K562 (cell line): ENCODE measurements at regions not wholly inside any gene's neighbourhood (a gene's known extent, or its start where the extent isn't known, plus 50 kb on each side); places are given as distances from the start of the nearest gene placed in this dataset.

Experiments used
- ATAC-seq: fragments of 200-7000 bp; cut with Tn5 transposase; 3 replicates; pipeline ENCODE4 v1.9.1; 2020; ENCODE audit warnings: moderate library complexity
- BruUV-seq: library from RNA; stranded (reverse); fragments of 400-500 nt; replicated peaks from 2 replicates; lab custom pipeline; 2021; lab: Mats Ljungman, UMichigan
- CTCF ChIA-PET: fragments of 300-600 bp; formaldehyde crosslinking; extraction: SDS; loops from one replicate; lab custom pipeline; 2021; ENCODE audit warnings: low intra/inter-chr PET ratio; lab: Yijun Ruan, JAX
- POLR2A ChIA-PET: fragments of 300-600, 350-650 bp; sonication (Branson Sonifier 250); formaldehyde crosslinking; extraction: SDS; loops from one replicate; lab custom pipeline; 2021; ENCODE audit warnings: antibody characterized with exemption, inconsistent platforms; lab: Yijun Ruan, JAX
- DNase-seq, 4 experiments: peaks; one replicate each; pipeline versions ENCODE4 v3.0.0 to v3.0.0-alpha.2; 2011 to 2018; ENCODE audit warnings: low spot score in 3 of 4, mixed read lengths in 3 of 4; ENCODE audit errors: extremely low read depth in 1 of 4
- FAIRE-seq: peaks from 2 replicates; lab custom pipeline; 2011; peaks lifted over from hg19 to GRCh38; lab: Jason Lieb, UNC
- H2AFZ ChIP-seq: 2 replicates; pipeline ENCODE4 v1.6.0; 2011; ENCODE audit warnings: low read depth, low read length, control low read depth, inconsistent platforms
- H3K27ac ChIP-seq: fragments of 200-600 bp; 3 replicates; pipeline ENCODE4 v1.8.0; 2011; ENCODE audit warnings: low read depth, mild to moderate bottlenecking, control low read depth, inconsistent platforms, low read length, moderate library complexity, mixed read lengths; ENCODE audit errors: extremely low read depth
- H3K27me3 ChIP-seq, 2 experiments: fragments of 300-600 bp in 1 of 2; 2 replicates in 1 of 2; 3 replicates in 1 of 2; pipeline versions ENCODE4 v1.6.0 to v1.8.0; 2011; ENCODE audit warnings: inconsistent platforms in 2 of 2, low read length in 2 of 2, mild to moderate bottlenecking in 1 of 2, mixed read lengths in 1 of 2, moderate library complexity in 1 of 2; ENCODE audit not compliant: control insufficient read depth in 2 of 2, insufficient read depth in 2 of 2
- H3K36me3 ChIP-seq: fragments of 300-600 bp; 3 replicates; pipeline ENCODE4 v1.8.0; 2011; ENCODE audit warnings: mild to moderate bottlenecking, low read length, inconsistent platforms; ENCODE audit not compliant: control insufficient read depth, insufficient read depth
- H3K4me1 ChIP-seq, 2 experiments: fragments of 200-600 bp in 1 of 2; replicated peaks in 1 of 2; 2 replicates in 1 of 2; 3 replicates in 1 of 2; pipeline versions ENCODE4 v1.5.1 to v1.8.0; 2011; ENCODE audit warnings: inconsistent platforms in 2 of 2, low read length in 2 of 2, mild to moderate bottlenecking in 1 of 2, mixed read lengths in 1 of 2, moderate library complexity in 1 of 2; ENCODE audit not compliant: control insufficient read depth in 2 of 2, insufficient read depth in 2 of 2
- H3K4me2 ChIP-seq: 2 replicates; pipeline ENCODE4 v1.6.1; 2011; ENCODE audit warnings: low read length, control low read depth, inconsistent platforms, mixed read lengths; ENCODE audit not compliant: insufficient read depth
- H3K4me3 ChIP-seq: fragments of 200-600 bp; sonication (generic), shearing (Covaris generic); 2 replicates; pipeline ENCODE4 v1.5.1; 2016; ENCODE audit warnings: control low read depth, inconsistent platforms
- H3K79me2 ChIP-seq: fragments of 200-600 bp; 3 replicates; pipeline ENCODE4 v1.8.0; 2011; ENCODE audit warnings: low read length, inconsistent platforms; ENCODE audit not compliant: control insufficient read depth, insufficient read depth
- H3K9ac ChIP-seq, 2 experiments: 2 replicates each; pipeline versions ENCODE4 v1.6.0 to v1.6.1; 2011; ENCODE audit warnings: low read depth in 2 of 2, low read length in 2 of 2, control low read depth in 1 of 2, inconsistent platforms in 1 of 2, mild to moderate bottlenecking in 1 of 2, mixed read lengths in 1 of 2; ENCODE audit not compliant: insufficient read depth in 1 of 2
- H3K9me1 ChIP-seq: one replicate; pipeline ENCODE4 v1.6.0; 2011; ENCODE audit warnings: inconsistent platforms, mild to moderate bottlenecking, low read length, moderate library complexity; ENCODE audit not compliant: control insufficient read depth, insufficient read depth
- H3K9me3 ChIP-seq: replicated peaks from 2 replicates; pipeline ENCODE4 v1.5.1; 2011; ENCODE audit warnings: low read depth, low read length, inconsistent platforms; ENCODE audit not compliant: control insufficient read depth, insufficient read depth
- H4K20me1 ChIP-seq: replicated peaks from 2 replicates; pipeline ENCODE4 v1.6.1; 2011; ENCODE audit warnings: low read length, inconsistent platforms, mixed read lengths; ENCODE audit not compliant: control insufficient read depth, insufficient read depth
- BDP1 ChIP-seq: IDR thresholded peaks from 3 replicates; pipeline ENCODE4 v1.6.1; 2011; ENCODE audit not compliant: insufficient read length, insufficient read depth
- CHD2 ChIP-seq: IDR thresholded peaks from 2 replicates; pipeline ENCODE4 v1.6.1; 2011; ENCODE audit warnings: low read depth, low read length
- FOS ChIP-seq: IDR thresholded peaks from 3 replicates; pipeline ENCODE4 v1.6.1; 2011; ENCODE audit not compliant: insufficient read length; ENCODE audit errors: extremely low read depth
- HMGN3 ChIP-seq: IDR thresholded peaks from 2 replicates; pipeline ENCODE4 v1.6.1; 2011; ENCODE audit warnings: borderline replicate concordance, low read depth, mild to moderate bottlenecking, mixed read lengths, low read length; ENCODE audit not compliant: insufficient read length; ENCODE audit errors: extremely low read depth
- KDM4B ChIP-seq, 2 experiments: fragments of 450-650 bp in 1 of 2; sonication (generic) in 1 of 2; IDR thresholded peaks; 2 replicates each; pipeline ENCODE4 v1.6.1; 2016 to 2017; ENCODE audit warnings: borderline replicate concordance in 2 of 2, antibody characterized with exemption in 1 of 2, low read depth in 1 of 2, mild to moderate bottlenecking in 1 of 2
- NFYB ChIP-seq: IDR thresholded peaks from 2 replicates; pipeline ENCODE4 v1.6.1; 2011; ENCODE audit warnings: mild to moderate bottlenecking, moderate library complexity; ENCODE audit not compliant: insufficient read length; ENCODE audit errors: extremely low read depth
- PHF20 ChIP-seq: fragments of 450-650 bp; IDR thresholded peaks from 2 replicates; pipeline ENCODE4 v1.6.1; 2018; ENCODE audit not compliant: partially characterized antibody
- SIN3A ChIP-seq, 2 experiments: fragments of 150-350 bp in 1 of 2; IDR thresholded peaks; 2 replicates each; pipeline ENCODE4 v1.6.1; 2011 to 2016; ENCODE audit warnings: borderline replicate concordance in 2 of 2, low read depth in 2 of 2, low read length in 2 of 2, mild to moderate bottlenecking in 2 of 2, moderate library complexity in 2 of 2; ENCODE audit not compliant: control insufficient read depth in 1 of 2
- TAF9B ChIP-seq: fragments of 450-650 bp; IDR thresholded peaks from 2 replicates; pipeline ENCODE4 v1.6.1; 2018; ENCODE audit warnings: mild to moderate bottlenecking; ENCODE audit not compliant: partially characterized antibody
- ZBED1 ChIP-seq: IDR thresholded peaks from 2 replicates; pipeline ENCODE4 v1.6.1; 2014
- ZNF785 ChIP-seq: fragments of 250-450 bp; sonication (Bioruptor Pico); IDR thresholded peaks from 2 replicates; pipeline ENCODE4 v1.4.0; 2020; ENCODE audit warnings: mild to moderate bottlenecking
- WGBS: fragments of 100-300 bp; shearing (Covaris generic); methylation state at CpG from one replicate; pipeline ENCODE4 v1.1.6; 2016; ENCODE audit warnings: low coverage, mixed read lengths; ENCODE audit not compliant: insufficient coverage; ENCODE audit errors: missing lambda C conversion rate; 5-methylcytosine and 5-hydroxymethylcytosine counted together
- in situ Hi-C: fragments of 300-500 bp; cut with MboI; formaldehyde crosslinking; loops from 4 replicates; pipeline ENCODE4 v1.15.0; 2018; ENCODE audit warnings: inconsistent platforms, mixed read lengths
- intact Hi-C: fragments of 100-400 bp; cut with micrococcal nuclease; formaldehyde crosslinking; loops from 2 replicates; pipeline ENCODE4 v1.14.2; 2022
- TF ChIP-seq, protein P1 (sequence below), 2 experiments: fragments of 450-650 bp; IDR thresholded peaks; 2 replicates each; pipeline ENCODE4 v1.6.1; 2018; ENCODE audit warnings: mild to moderate bottlenecking in 2 of 2, low read depth in 1 of 2; ENCODE audit not compliant: partially characterized antibody in 2 of 2
- TF ChIP-seq, protein P2 (sequence below): sonication (generic); formaldehyde crosslinking; IDR thresholded peaks from 2 replicates; pipeline ENCODE4 v1.8.0; 2023; ENCODE audit warnings: missing genetic modification reagents, mild to moderate bottlenecking, borderline replicate concordance

DNA sequence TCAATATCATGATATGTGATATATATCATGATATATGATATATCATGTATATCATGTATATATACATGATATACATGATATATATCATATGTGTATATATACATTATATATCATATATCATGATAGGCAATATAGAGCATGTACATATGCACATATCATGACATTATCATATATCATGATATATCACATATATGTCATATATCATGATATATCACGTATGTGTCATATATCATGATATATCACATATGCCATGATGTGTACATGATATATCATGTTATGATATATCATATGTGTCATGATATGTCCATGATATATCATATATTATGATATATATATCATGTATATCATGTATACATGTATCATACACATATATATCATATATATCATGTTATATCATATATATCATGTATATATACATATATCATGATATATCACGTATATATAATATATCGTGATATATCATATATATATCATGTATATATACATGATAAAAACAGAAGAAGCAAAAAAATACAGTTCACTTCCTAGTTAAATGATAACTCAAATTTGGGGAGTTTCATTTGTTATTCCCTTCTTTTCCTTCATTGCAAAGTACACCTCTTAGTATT lies 670.1 kb upstream of the EPHA5 start:
- POLR2A ChIA-PET, result no interaction called here
- TF ChIP-seq, protein P1, sequence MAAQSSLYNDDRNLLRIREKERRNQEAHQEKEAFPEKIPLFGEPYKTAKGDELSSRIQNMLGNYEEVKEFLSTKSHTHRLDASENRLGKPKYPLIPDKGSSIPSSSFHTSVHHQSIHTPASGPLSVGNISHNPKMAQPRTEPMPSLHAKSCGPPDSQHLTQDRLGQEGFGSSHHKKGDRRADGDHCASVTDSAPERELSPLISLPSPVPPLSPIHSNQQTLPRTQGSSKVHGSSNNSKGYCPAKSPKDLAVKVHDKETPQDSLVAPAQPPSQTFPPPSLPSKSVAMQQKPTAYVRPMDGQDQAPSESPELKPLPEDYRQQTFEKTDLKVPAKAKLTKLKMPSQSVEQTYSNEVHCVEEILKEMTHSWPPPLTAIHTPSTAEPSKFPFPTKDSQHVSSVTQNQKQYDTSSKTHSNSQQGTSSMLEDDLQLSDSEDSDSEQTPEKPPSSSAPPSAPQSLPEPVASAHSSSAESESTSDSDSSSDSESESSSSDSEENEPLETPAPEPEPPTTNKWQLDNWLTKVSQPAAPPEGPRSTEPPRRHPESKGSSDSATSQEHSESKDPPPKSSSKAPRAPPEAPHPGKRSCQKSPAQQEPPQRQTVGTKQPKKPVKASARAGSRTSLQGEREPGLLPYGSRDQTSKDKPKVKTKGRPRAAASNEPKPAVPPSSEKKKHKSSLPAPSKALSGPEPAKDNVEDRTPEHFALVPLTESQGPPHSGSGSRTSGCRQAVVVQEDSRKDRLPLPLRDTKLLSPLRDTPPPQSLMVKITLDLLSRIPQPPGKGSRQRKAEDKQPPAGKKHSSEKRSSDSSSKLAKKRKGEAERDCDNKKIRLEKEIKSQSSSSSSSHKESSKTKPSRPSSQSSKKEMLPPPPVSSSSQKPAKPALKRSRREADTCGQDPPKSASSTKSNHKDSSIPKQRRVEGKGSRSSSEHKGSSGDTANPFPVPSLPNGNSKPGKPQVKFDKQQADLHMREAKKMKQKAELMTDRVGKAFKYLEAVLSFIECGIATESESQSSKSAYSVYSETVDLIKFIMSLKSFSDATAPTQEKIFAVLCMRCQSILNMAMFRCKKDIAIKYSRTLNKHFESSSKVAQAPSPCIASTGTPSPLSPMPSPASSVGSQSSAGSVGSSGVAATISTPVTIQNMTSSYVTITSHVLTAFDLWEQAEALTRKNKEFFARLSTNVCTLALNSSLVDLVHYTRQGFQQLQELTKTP (IDR thresholded peaks at IDR 0.05; ENCODE audit: low read depth in 1 of 2, partially characterized antibody in 2 of 2), result no peak
- TF ChIP-seq SIN3A (IDR thresholded peaks at IDR 0.05; ENCODE audit: borderline replicate concordance in 2 of 2, control insufficient read depth in 1 of 2, low read depth in 2 of 2, low read length in 2 of 2) (no peak), TAF9B (no peak), HMGN3 (no peak), ZBED1 (peak; percentile 90; the same call in 1 of the 2 replicates), KDM4B (IDR thresholded peaks at IDR 0.05; ENCODE audit: borderline replicate concordance in 2 of 2, low read depth in 1 of 2) (no peak), NFYB (no peak), BDP1 (no peak), PHF20 (no peak), ZNF785 (CRISPR knock-in tag) (no peak), CHD2 (peak; percentile 29; the same call in 1 of the 2 replicates), FOS (no peak)
- TF ChIP-seq, protein P2, sequence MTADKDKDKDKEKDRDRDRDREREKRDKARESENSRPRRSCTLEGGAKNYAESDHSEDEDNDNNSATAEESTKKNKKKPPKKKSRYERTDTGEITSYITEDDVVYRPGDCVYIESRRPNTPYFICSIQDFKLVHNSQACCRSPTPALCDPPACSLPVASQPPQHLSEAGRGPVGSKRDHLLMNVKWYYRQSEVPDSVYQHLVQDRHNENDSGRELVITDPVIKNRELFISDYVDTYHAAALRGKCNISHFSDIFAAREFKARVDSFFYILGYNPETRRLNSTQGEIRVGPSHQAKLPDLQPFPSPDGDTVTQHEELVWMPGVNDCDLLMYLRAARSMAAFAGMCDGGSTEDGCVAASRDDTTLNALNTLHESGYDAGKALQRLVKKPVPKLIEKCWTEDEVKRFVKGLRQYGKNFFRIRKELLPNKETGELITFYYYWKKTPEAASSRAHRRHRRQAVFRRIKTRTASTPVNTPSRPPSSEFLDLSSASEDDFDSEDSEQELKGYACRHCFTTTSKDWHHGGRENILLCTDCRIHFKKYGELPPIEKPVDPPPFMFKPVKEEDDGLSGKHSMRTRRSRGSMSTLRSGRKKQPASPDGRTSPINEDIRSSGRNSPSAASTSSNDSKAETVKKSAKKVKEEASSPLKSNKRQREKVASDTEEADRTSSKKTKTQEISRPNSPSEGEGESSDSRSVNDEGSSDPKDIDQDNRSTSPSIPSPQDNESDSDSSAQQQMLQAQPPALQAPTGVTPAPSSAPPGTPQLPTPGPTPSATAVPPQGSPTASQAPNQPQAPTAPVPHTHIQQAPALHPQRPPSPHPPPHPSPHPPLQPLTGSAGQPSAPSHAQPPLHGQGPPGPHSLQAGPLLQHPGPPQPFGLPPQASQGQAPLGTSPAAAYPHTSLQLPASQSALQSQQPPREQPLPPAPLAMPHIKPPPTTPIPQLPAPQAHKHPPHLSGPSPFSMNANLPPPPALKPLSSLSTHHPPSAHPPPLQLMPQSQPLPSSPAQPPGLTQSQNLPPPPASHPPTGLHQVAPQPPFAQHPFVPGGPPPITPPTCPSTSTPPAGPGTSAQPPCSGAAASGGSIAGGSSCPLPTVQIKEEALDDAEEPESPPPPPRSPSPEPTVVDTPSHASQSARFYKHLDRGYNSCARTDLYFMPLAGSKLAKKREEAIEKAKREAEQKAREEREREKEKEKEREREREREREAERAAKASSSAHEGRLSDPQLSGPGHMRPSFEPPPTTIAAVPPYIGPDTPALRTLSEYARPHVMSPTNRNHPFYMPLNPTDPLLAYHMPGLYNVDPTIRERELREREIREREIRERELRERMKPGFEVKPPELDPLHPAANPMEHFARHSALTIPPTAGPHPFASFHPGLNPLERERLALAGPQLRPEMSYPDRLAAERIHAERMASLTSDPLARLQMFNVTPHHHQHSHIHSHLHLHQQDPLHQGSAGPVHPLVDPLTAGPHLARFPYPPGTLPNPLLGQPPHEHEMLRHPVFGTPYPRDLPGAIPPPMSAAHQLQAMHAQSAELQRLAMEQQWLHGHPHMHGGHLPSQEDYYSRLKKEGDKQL (CRISPR knock-in tag), result no peak
- in situ Hi-C loops, result no loop called here
- H2AFZ ChIP-seq, result no peak overlapping the region
- ATAC-seq (no peak), DNase-seq (no peak), FAIRE-seq (no peak)
- H3K27ac ChIP-seq, result no peak overlapping the region
- H3K27me3 ChIP-seq, result no peaks in the 10 kb centered on the region
- H3K9ac ChIP-seq, result no peak overlapping the region
- H3K4me2 ChIP-seq, result no peak overlapping the region
- no peak overlapping the region for H3K4me3 ChIP-seq
- BruUV-seq, result no TSS peak
- H3K36me3 ChIP-seq, result no peaks in the 10 kb centered on the region
- no peaks in the 10 kb centered on the region for H3K9me1 ChIP-seq
- H3K79me2 ChIP-seq, result no peaks in the 10 kb centered on the region
- no peaks in the 10 kb centered on the region for H3K4me1 ChIP-seq
- intact Hi-C loops, result no loop called here
- no peaks in the 10 kb centered on the region for H4K20me1 ChIP-seq
- peaks cover 7% of the 10 kb centered on the region for H3K9me3 ChIP-seq
- CTCF ChIA-PET, result no interaction called here
- 0% methylated on average over 3 of the region's 3 CpGs for WGBS
